ENCODE measurements at regions not wholly inside any gene's neighbourhood (a gene's known extent, or its start where the extent isn't known, plus 50 kb on each side); places are given as distances from the start of the nearest gene placed in this dataset.

- no peak for TF ChIP-seq SIN3A (IDR thresholded peaks at IDR 0.05; ENCODE audit: borderline replicate concordance, insufficient read depth, low read depth, low read length)
- no peak for TF ChIP-seq CTCF (IDR thresholded peaks at IDR 0.05)
- TF ChIP-seq TCF7L2 (IDR thresholded peaks at IDR 0.05; ENCODE audit: low read depth, low read length): no peak
Observed at GRCh38 chrX:87813566-87813965, 296.0 kb downstream of the KLHL4 start.

Data from Panc1 (cell line).